H1 (cell line): ENCODE measurements at regions not wholly inside any gene's neighbourhood (a gene's known extent, or its start where the extent isn't known, plus 50 kb on each side); places are given as distances from the start of the nearest gene placed in this dataset.

ENCODE experiments used
- CTCF ChIA-PET: fragments of 300-600 bp; sonication (Branson Sonifier 250); formaldehyde crosslinking; loops from one replicate; lab custom pipeline; 2021; ENCODE audit not compliant: partially characterized antibody; lab: Charles Lee
- POLR2A ChIA-PET: fragments of 300-600 bp; sonication (Branson Sonifier 250); formaldehyde crosslinking; loops from one replicate; lab custom pipeline; 2021; ENCODE audit warnings: inconsistent platforms; ENCODE audit not compliant: partially characterized antibody; lab: Charles Lee
- DNase-seq, 2 experiments: peaks; one replicate each; pipeline versions ENCODE4 v3.0.0 to v3.0.0-alpha.2; 2010 to 2022; ENCODE audit warnings: low spot score in 2 of 2, low read depth in 1 of 2, mixed read lengths in 1 of 2
- FAIRE-seq: peaks from 2 replicates; lab custom pipeline; 2011; peaks lifted over from hg19 to GRCh38; lab: Jason Lieb, UNC
- H2AFZ ChIP-seq: 2 replicates; pipeline ENCODE4 v1.8.1; 2012; ENCODE audit warnings: low read length, inconsistent platforms
- H2AK5ac ChIP-seq: 2 replicates; pipeline ENCODE4 v1.6.1; 2013; ENCODE audit warnings: low read depth, low read length
- H2BK120ac ChIP-seq: replicated peaks from 2 replicates; pipeline ENCODE3; 2013; ENCODE audit warnings: low read depth, low read length, inconsistent platforms
- H2BK12ac ChIP-seq: 2 replicates; pipeline ENCODE4 v1.6.1; 2013; ENCODE audit warnings: low read depth, low read length
- H2BK15ac ChIP-seq: 2 replicates; pipeline ENCODE4 v1.6.1; 2013; ENCODE audit warnings: low read length
- H2BK20ac ChIP-seq: 2 replicates; pipeline ENCODE4 v1.6.1; 2013; ENCODE audit warnings: low read length
- H2BK5ac ChIP-seq: 2 replicates; pipeline ENCODE4 v1.6.1; 2013; ENCODE audit warnings: low read depth, low read length
- H3K14ac ChIP-seq: 2 replicates; pipeline ENCODE4 v1.6.1; 2013; ENCODE audit warnings: inconsistent platforms; ENCODE audit not compliant: insufficient read length
- H3K18ac ChIP-seq: 2 replicates; pipeline ENCODE4 v1.6.1; 2013; ENCODE audit warnings: low read length; ENCODE audit errors: extremely low read depth
- H3K23ac ChIP-seq: 2 replicates; pipeline ENCODE4 v1.6.1; 2013; ENCODE audit warnings: inconsistent platforms; ENCODE audit not compliant: insufficient read length
- H3K23me2 ChIP-seq: 2 replicates; pipeline ENCODE4 v1.6.1; 2013; ENCODE audit warnings: low read depth, low read length
- H3K27ac ChIP-seq: 2 replicates; pipeline ENCODE4 v1.6.1; 2011; ENCODE audit warnings: low read depth, low read length, inconsistent platforms
- H3K27me3 ChIP-seq, 4 experiments: replicated peaks in 1 of 4; 1 replicate in 1 of 4; 2 replicates in 3 of 4; pipeline versions ENCODE4 v1.6.1 to v1.8.1; 2011 to 2013; ENCODE audit warnings: low read length in 3 of 4, mild to moderate bottlenecking in 3 of 4, inconsistent platforms in 2 of 4, mixed read lengths in 2 of 4, moderate library complexity in 1 of 4; ENCODE audit not compliant: control insufficient read depth in 3 of 4, insufficient read depth in 3 of 4; ENCODE audit errors: extremely low read depth in 1 of 4
- H3K36me3 ChIP-seq, 4 experiments: 2 replicates each; pipeline versions ENCODE4 v1.6.1 to v1.8.1; 2011 to 2013; ENCODE audit warnings: mild to moderate bottlenecking in 4 of 4, low read length in 3 of 4, moderate library complexity in 2 of 4, control low read depth in 1 of 4, inconsistent platforms in 1 of 4; ENCODE audit not compliant: insufficient read depth in 4 of 4, control insufficient read depth in 2 of 4
- H3K4ac ChIP-seq: replicated peaks from 2 replicates; pipeline ENCODE3; 2013; ENCODE audit warnings: low read length, low read depth, mixed read lengths, inconsistent platforms; ENCODE audit not compliant: insufficient read length
- H3K4me1 ChIP-seq, 4 experiments: replicated peaks in 1 of 4; 1 replicate in 1 of 4; 2 replicates in 3 of 4; pipeline versions ENCODE4 v1.6.1 to v1.8.1; 2011 to 2013; ENCODE audit warnings: low read length in 3 of 4, inconsistent platforms in 2 of 4, mixed read lengths in 1 of 4; ENCODE audit not compliant: insufficient read depth in 4 of 4, control insufficient read depth in 3 of 4
- H3K4me2 ChIP-seq, 2 experiments: 2 replicates each; pipeline versions ENCODE4 v1.6.1 to v1.8.1; 2011 to 2013; ENCODE audit warnings: low read depth in 2 of 2, low read length in 2 of 2, control low read depth in 1 of 2, inconsistent platforms in 1 of 2, mild to moderate bottlenecking in 1 of 2; ENCODE audit not compliant: insufficient read depth in 1 of 2
- H3K4me3 ChIP-seq, 4 experiments: fragments of 200-600, 300-600 bp in 1 of 4; sonication (generic), shearing (Covaris generic), sonication (Bioruptor Twin) in 1 of 4; 2 replicates each; pipeline versions ENCODE4 v1.5.1 to v1.8.1; 2011 to 2016; ENCODE audit warnings: low read length in 4 of 4, low read depth in 3 of 4, control low read depth in 2 of 4, inconsistent platforms in 2 of 4, mild to moderate bottlenecking in 2 of 4, mixed read lengths in 1 of 4, moderate library complexity in 1 of 4; ENCODE audit not compliant: insufficient read depth in 2 of 4; ENCODE audit errors: extremely low read depth in 1 of 4
- H3K56ac ChIP-seq: replicated peaks from 2 replicates; pipeline ENCODE3; 2013; ENCODE audit warnings: low read depth, mild to moderate bottlenecking, mixed read lengths, low read length, inconsistent platforms; ENCODE audit not compliant: insufficient read length
- H3K79me1 ChIP-seq: 2 replicates; pipeline ENCODE4 v1.6.1; 2013; ENCODE audit warnings: low read depth, low read length, control low read depth
- H3K79me2 ChIP-seq, 2 experiments: 2 replicates each; pipeline versions ENCODE4 v1.6.1 to v1.8.1; 2012 to 2013; ENCODE audit warnings: low read length in 2 of 2, mild to moderate bottlenecking in 2 of 2, inconsistent platforms in 1 of 2; ENCODE audit not compliant: insufficient read depth in 2 of 2, control insufficient read depth in 1 of 2
- H3K9ac ChIP-seq, 4 experiments: replicated peaks in 1 of 4; 1 replicate in 1 of 4; 2 replicates in 3 of 4; pipeline versions ENCODE4 v1.6.1 to v1.8.1; 2011 to 2013; ENCODE audit warnings: low read depth in 3 of 4, low read length in 3 of 4, control low read depth in 2 of 4, mild to moderate bottlenecking in 2 of 4, moderate library complexity in 2 of 4, inconsistent platforms in 1 of 4; ENCODE audit errors: extremely low read depth in 1 of 4
- H3K9me3 ChIP-seq, 2 experiments: 2 replicates each; pipeline versions ENCODE4 v1.6.1 to v1.8.1; 2012 to 2013; ENCODE audit warnings: mild to moderate bottlenecking in 2 of 2, moderate library complexity in 2 of 2, control low read depth in 1 of 2, inconsistent platforms in 1 of 2, low read depth in 1 of 2, low read length in 1 of 2, mixed read lengths in 1 of 2; ENCODE audit not compliant: insufficient read depth in 2 of 2
- H4K20me1 ChIP-seq, 2 experiments: replicated peaks in 1 of 2; 2 replicates each; pipeline versions ENCODE3 to v1.8.1; 2011 to 2013; ENCODE audit warnings: inconsistent platforms in 2 of 2, low read length in 2 of 2, mild to moderate bottlenecking in 1 of 2; ENCODE audit not compliant: insufficient read depth in 2 of 2, control insufficient read depth in 1 of 2
- H4K5ac ChIP-seq: 2 replicates; pipeline ENCODE4 v1.6.1; 2013; ENCODE audit warnings: low read length, low read depth, mixed read lengths, inconsistent platforms; ENCODE audit not compliant: insufficient read length
- H4K8ac ChIP-seq: 2 replicates; pipeline ENCODE4 v1.8.0; 2013; ENCODE audit warnings: mild to moderate bottlenecking, moderate library complexity, low read length, inconsistent platforms; ENCODE audit not compliant: insufficient read depth; ENCODE audit errors: extremely low read depth
- H4K91ac ChIP-seq: replicated peaks from 2 replicates; pipeline ENCODE3; 2013; ENCODE audit warnings: low read length, mixed read lengths, inconsistent platforms; ENCODE audit not compliant: insufficient read length
- ATF2 ChIP-seq: IDR thresholded peaks from 2 replicates; pipeline ENCODE4 v1.6.1; 2012; ENCODE audit warnings: low read length, inconsistent platforms
- E2F6 ChIP-seq: IDR thresholded peaks from 2 replicates; pipeline ENCODE4 v1.6.1; 2012; ENCODE audit warnings: inconsistent platforms
- GABPA ChIP-seq: IDR thresholded peaks from 2 replicates; pipeline ENCODE4 v1.6.1; 2011; ENCODE audit warnings: mild to moderate bottlenecking, low read length, moderate library complexity, borderline replicate concordance; ENCODE audit not compliant: insufficient read depth
- GTF2F1 ChIP-seq: IDR thresholded peaks from 2 replicates; pipeline ENCODE4 v1.6.1; 2012; ENCODE audit warnings: low read depth, low read length, improper control_type of control experiment, borderline replicate concordance
- KDM1A ChIP-seq: fragments of 200-600, 300-600 bp; sonication (generic); IDR thresholded peaks from 2 replicates; pipeline ENCODE4 v1.7.1; 2016; ENCODE audit warnings: mild to moderate bottlenecking, low read length, borderline replicate concordance
- KDM5A ChIP-seq: fragments of 200-600 bp; IDR thresholded peaks from 2 replicates; pipeline ENCODE4 v1.7.1; 2012; ENCODE audit warnings: mild to moderate bottlenecking, low read length, inconsistent platforms, mixed read lengths
- MAFK ChIP-seq: IDR thresholded peaks from 2 replicates; pipeline ENCODE4 v1.6.1; 2012; ENCODE audit warnings: low read depth, mild to moderate bottlenecking, improper control_type of control experiment, low read length
- POLR2AphosphoS5 ChIP-seq: IDR thresholded peaks from 2 replicates; pipeline ENCODE4 v1.6.1; 2011; ENCODE audit warnings: low read depth, low read length
- RAD21 ChIP-seq, 2 experiments: IDR thresholded peaks in 1 of 2; conservative IDR thresholded peaks in 1 of 2; 2 replicates each; pipeline ENCODE4 v1.6.1; 2011; ENCODE audit warnings: low read depth in 2 of 2, low read length in 2 of 2, improper control_type of control experiment in 1 of 2, inconsistent platforms in 1 of 2, mild to moderate bottlenecking in 1 of 2, moderate library complexity in 1 of 2
- WGBS, 2 experiments: shearing (Covaris generic) in 1 of 2; methylation state at CpG; one replicate each; pipeline versions ENCODE4 v1.1.6 to v1.1.7; 2013 to 2015; ENCODE audit warnings: low lambda C conversion rate in 2 of 2, mixed read lengths in 2 of 2, inconsistent platforms in 1 of 2, low coverage in 1 of 2, missing lambda C conversion rate in 1 of 2; ENCODE audit not compliant: insufficient replicate concordance in 2 of 2, insufficient coverage in 1 of 2, insufficient read length in 1 of 2; ENCODE audit errors: extremely low coverage in 1 of 2, missing lambda C conversion rate in 1 of 2; 5-methylcytosine and 5-hydroxymethylcytosine counted together

- Histone ChIP-seq H3K23me2 (no peaks in the 10 kb centered on the region), H3K18ac (no peak overlapping the region), H3K79me2 (no peaks in the 10 kb centered on the region), H3K27ac (no peak overlapping the region), H3K14ac (no peak overlapping the region), H2BK5ac (no peak overlapping the region), H3K9me3 (peaks cover 17 to 39% of the 10 kb centered on the region in 2 experiments), H2BK15ac (no peak overlapping the region), H3K4me3 (no peak overlapping the region), H4K91ac (no peak overlapping the region), H3K56ac (no peak overlapping the region), H4K20me1 (no peaks in the 10 kb centered on the region), H3K79me1 (no peaks in the 10 kb centered on the region), H3K4me1 (no peaks in the 10 kb centered on the region), H3K27me3 (no peaks in the 10 kb centered on the region), H3K36me3 (no peaks in the 10 kb centered on the region), H3K4ac (no peak overlapping the region), H2BK12ac (no peak overlapping the region), H3K4me2 (no peak overlapping the region), H2AFZ (no peak overlapping the region), H2BK20ac (no peak overlapping the region), H3K9ac (no peak overlapping the region), H3K23ac (no peak overlapping the region), H2AK5ac (no peak overlapping the region), H4K5ac (no peak overlapping the region), H4K8ac (no peak overlapping the region), H2BK120ac (no peak overlapping the region)
- POLR2A ChIA-PET: no interaction called here
- FAIRE-seq (no peak), DNase-seq (no peak)
- CTCF ChIA-PET: no interaction called here
- WGBS, 2 experiments: 87% methylated on average over 4 of the region's 4 CpGs; no CpG with 5 or more reads in 1 of the 2 experiments
- no peak for TF ChIP-seq KDM5A
- no peak for TF ChIP-seq MAFK
- no peak for TF ChIP-seq E2F6
- TF ChIP-seq POLR2AphosphoS5: no peak
- TF ChIP-seq GTF2F1: no peak
- no peak for TF ChIP-seq KDM1A
- TF ChIP-seq ATF2: no peak
- no peak for TF ChIP-seq RAD21 (IDR thresholded peaks at IDR 0.05 in 1 of 2, conservative IDR thresholded peaks at IDR 0.05 in 1 of 2; ENCODE audit: low read depth in 2 of 2, low read length in 2 of 2)
- no peak for TF ChIP-seq GABPA
Observed at GRCh38 chr18:72114801-72115594, 429.1 kb downstream of the CBLN2 start.
